Endothelial cell of umbilical vein (primary cell): ENCODE measurements at regions not wholly inside any gene's neighbourhood (a gene's known extent, or its start where the extent isn't known, plus 50 kb on each side); places are given as distances from the start of the nearest gene placed in this dataset.

Experiments
- BruUV-seq: library from RNA; stranded (reverse); fragments of 400-500 nt; replicated peaks from 2 replicates; lab custom pipeline; 2021; lab: Mats Ljungman, UMichigan
- CTCF ChIA-PET: fragments of 300-600, 350-600 bp; sonication (Branson Sonifier 250); formaldehyde crosslinking; loops from one replicate; lab custom pipeline; 2021; ENCODE audit warnings: antibody characterized with exemption, inconsistent platforms; lab: Charles Lee
- POLR2A ChIA-PET: fragments of 300-600, 350-600 bp; sonication (Branson Sonifier 250); formaldehyde crosslinking; loops from one replicate; lab custom pipeline; 2021; ENCODE audit warnings: antibody characterized with exemption, inconsistent platforms; lab: Charles Lee
- DNase-seq: peaks from one replicate; pipeline ENCODE4 v3.0.0-alpha.2; 2011; ENCODE audit warnings: low read depth, low spot score
- FAIRE-seq: peaks from 2 replicates; lab custom pipeline; 2011; peaks lifted over from hg19 to GRCh38; lab: Jason Lieb, UNC
- H2AFZ ChIP-seq: 2 replicates; pipeline ENCODE4 v1.6.0; 2012; ENCODE audit warnings: low read depth, low read length, control low read depth, inconsistent platforms
- H3K27ac ChIP-seq: 2 replicates; pipeline ENCODE4 v1.5.1; 2011; ENCODE audit warnings: low read depth, mild to moderate bottlenecking, control low read depth, low read length, moderate library complexity; ENCODE audit not compliant: insufficient read depth
- H3K27me3 ChIP-seq, 2 experiments: 2 replicates each; pipeline versions ENCODE4 v1.6.0 to v1.6.1; 2011; ENCODE audit warnings: low read length in 2 of 2, mixed read lengths in 1 of 2; ENCODE audit not compliant: control insufficient read depth in 2 of 2, insufficient read depth in 2 of 2
- H3K36me3 ChIP-seq, 2 experiments: 2 replicates in 1 of 2; 3 replicates in 1 of 2; pipeline ENCODE4 v1.5.1; 2011; ENCODE audit warnings: low read length in 2 of 2, mild to moderate bottlenecking in 1 of 2, moderate library complexity in 1 of 2; ENCODE audit not compliant: control insufficient read depth in 2 of 2, insufficient read depth in 2 of 2; ENCODE audit errors: extremely low read depth in 1 of 2
- H3K4me1 ChIP-seq: 3 replicates; pipeline ENCODE4 v1.5.1; 2011; ENCODE audit warnings: mild to moderate bottlenecking, low read length; ENCODE audit not compliant: control insufficient read depth, insufficient read depth; ENCODE audit errors: extremely low read depth
- H3K4me2 ChIP-seq: 2 replicates; pipeline ENCODE4 v1.6.1; 2011; ENCODE audit warnings: low read length, control low read depth, mixed read lengths; ENCODE audit not compliant: insufficient read depth
- H3K4me3 ChIP-seq, 3 experiments: fragments of 200-600 bp in 1 of 3; sonication (generic), shearing (Covaris generic) in 1 of 3; replicated peaks in 1 of 3; 2 replicates each; pipeline ENCODE4 v1.5.1; 2011 to 2016; ENCODE audit warnings: control low read depth in 3 of 3, low read length in 3 of 3, mild to moderate bottlenecking in 2 of 3, inconsistent platforms in 1 of 3, low read depth in 1 of 3, moderate library complexity in 1 of 3; ENCODE audit not compliant: insufficient read depth in 1 of 3
- H3K79me2 ChIP-seq: 2 replicates; pipeline ENCODE4 v1.6.0; 2012; ENCODE audit warnings: low read length, inconsistent platforms; ENCODE audit not compliant: control insufficient read depth, insufficient read depth
- H3K9ac ChIP-seq: replicated peaks from 2 replicates; pipeline ENCODE3; 2011; ENCODE audit warnings: low read length, control low read depth; ENCODE audit not compliant: insufficient read depth; ENCODE audit errors: extremely low read depth
- H3K9me1 ChIP-seq: replicated peaks from 3 replicates; pipeline ENCODE4 v1.6.0; 2011; ENCODE audit warnings: mild to moderate bottlenecking, low read length; ENCODE audit not compliant: control insufficient read depth, insufficient read depth; ENCODE audit errors: extremely low read depth
- H3K9me3 ChIP-seq: replicated peaks from 2 replicates; pipeline ENCODE4 v1.5.1; 2012; ENCODE audit warnings: low read length, inconsistent platforms; ENCODE audit not compliant: control insufficient read depth, insufficient read depth
- H4K20me1 ChIP-seq: replicated peaks from 2 replicates; pipeline ENCODE3; 2011; ENCODE audit warnings: mild to moderate bottlenecking, low read length; ENCODE audit not compliant: control insufficient read depth, insufficient read depth; ENCODE audit errors: extremely low read depth
- EZH2 ChIP-seq: IDR thresholded peaks from 2 replicates; pipeline ENCODE4 v1.6.1; 2012; ENCODE audit warnings: borderline replicate concordance, low read depth, mild to moderate bottlenecking, moderate library complexity, low read length, inconsistent platforms; ENCODE audit not compliant: severe bottlenecking
- FOS ChIP-seq: IDR thresholded peaks from 2 replicates; pipeline ENCODE4 v1.6.1; 2011; ENCODE audit warnings: mild to moderate bottlenecking, low read length, moderate library complexity, borderline replicate concordance; ENCODE audit not compliant: insufficient read depth
- GATA2 ChIP-seq: IDR thresholded peaks from 2 replicates; pipeline ENCODE4 v1.7.0; 2011; ENCODE audit warnings: low read depth, mild to moderate bottlenecking, moderate library complexity, mixed read lengths, low read length; ENCODE audit not compliant: insufficient read length, insufficient read depth
- JUN ChIP-seq: IDR thresholded peaks from 2 replicates; pipeline ENCODE4 v1.6.1; 2011; ENCODE audit warnings: borderline replicate concordance, low read depth; ENCODE audit not compliant: insufficient read length, insufficient read depth
- MYC ChIP-seq: IDR thresholded peaks from one replicate; pipeline ENCODE4 v1.6.1; 2011; ENCODE audit warnings: mild to moderate bottlenecking, low read depth, low read length
- POLR2A ChIP-seq: IDR thresholded peaks from 2 replicates; pipeline ENCODE4 v1.6.1; 2012; ENCODE audit warnings: low read depth, mild to moderate bottlenecking, control low read depth, low read length
- POLR2AphosphoS5 ChIP-seq: IDR thresholded peaks from 2 replicates; pipeline ENCODE4 v1.6.1; 2012; ENCODE audit warnings: low read depth, mild to moderate bottlenecking, control low read depth, low read length, moderate library complexity; ENCODE audit not compliant: insufficient read depth
- dilution Hi-C: fragments of 300-500 bp; cut with MboI; formaldehyde crosslinking; loops from one replicate; pipeline ENCODE4 v1.15.0; 2019; ENCODE audit warnings: low sequenced_read_pairs; ENCODE audit not compliant: extremely low pct_ligation_motif_present
- intact Hi-C: fragments of 100-400 bp; cut with micrococcal nuclease; formaldehyde crosslinking; loops from one replicate; pipeline ENCODE4 v1.10.0; 2022
- TF ChIP-seq, protein P1 (sequence below), 2 donors: IDR thresholded peaks; 1 replicate in 1 of 2; 2 replicates in 1 of 2; pipeline ENCODE4 v1.5.1; 2011; ENCODE audit warnings: low read length in 2 of 2, mild to moderate bottlenecking in 2 of 2, moderate library complexity in 2 of 2, control low read depth in 1 of 2, inconsistent platforms in 1 of 2, low read depth in 1 of 2; ENCODE audit not compliant: insufficient read depth in 1 of 2; ENCODE audit errors: extremely low read depth in 1 of 2
- TF ChIP-seq, protein P2 (sequence below): IDR thresholded peaks from 2 replicates; pipeline ENCODE4 v1.6.1; 2011; ENCODE audit not compliant: insufficient read depth, insufficient read length

DNA sequence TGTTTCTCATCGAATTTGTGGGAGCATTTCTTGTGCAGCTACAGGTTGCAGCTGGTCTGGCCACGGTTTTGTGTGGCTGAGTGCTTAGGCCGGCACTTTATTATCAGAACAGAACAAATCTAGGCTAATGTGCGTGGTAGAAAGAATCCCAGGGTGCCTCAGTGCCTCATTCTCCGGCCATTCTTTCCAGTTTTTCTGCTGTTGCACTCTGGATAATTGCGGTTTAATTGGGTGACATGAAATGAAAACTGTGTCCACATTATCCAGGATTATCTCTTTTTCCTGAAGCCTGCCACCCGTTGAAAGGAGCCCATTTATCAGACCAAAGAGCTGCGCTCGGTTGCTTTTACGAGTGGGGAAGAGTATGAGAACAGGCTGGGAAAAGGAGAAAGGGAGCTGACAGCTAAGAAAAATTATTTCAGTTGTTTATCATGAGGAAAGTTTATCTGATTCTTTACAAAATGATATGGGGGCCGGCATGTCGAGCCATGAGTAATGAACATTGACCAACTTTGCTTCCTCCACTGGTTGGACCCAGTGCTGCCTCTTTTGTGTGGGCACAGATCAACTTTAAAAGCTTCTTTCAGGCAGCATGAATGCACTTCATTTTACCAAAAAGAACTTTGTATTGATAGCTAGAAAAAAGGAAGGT is 117.0 kb upstream of the SOX21 start:
- Histone ChIP-seq H3K4me2 (no peak overlapping the region), H3K27me3 (peaks cover 0 to 12% of the 10 kb centered on the region in 2 experiments), H3K4me1 (no peaks in the 10 kb centered on the region), H3K9me3 (no peaks in the 10 kb centered on the region), H3K79me2 (no peaks in the 10 kb centered on the region), H3K36me3 (no peaks in the 10 kb centered on the region), H2AFZ (no peak overlapping the region), H3K9me1 (no peaks in the 10 kb centered on the region), H3K9ac (no peak overlapping the region), H3K4me3 (no peak overlapping the region), H4K20me1 (no peaks in the 10 kb centered on the region), H3K27ac (no peak overlapping the region)
- dilution Hi-C loops: no loop called here
- ChIA-PET POLR2A (no interaction called here), CTCF (interaction anchor here (1.4 kb wide), 1 partner anchor 16 kb away, joined by 3 read pairs; no protein-coding TSS in a partner anchor)
- BruUV-seq: no TSS peak
- DNase-seq: no peak
- intact Hi-C loops: no loop called here
- FAIRE-seq: no peak
- TF ChIP-seq, protein P1, sequence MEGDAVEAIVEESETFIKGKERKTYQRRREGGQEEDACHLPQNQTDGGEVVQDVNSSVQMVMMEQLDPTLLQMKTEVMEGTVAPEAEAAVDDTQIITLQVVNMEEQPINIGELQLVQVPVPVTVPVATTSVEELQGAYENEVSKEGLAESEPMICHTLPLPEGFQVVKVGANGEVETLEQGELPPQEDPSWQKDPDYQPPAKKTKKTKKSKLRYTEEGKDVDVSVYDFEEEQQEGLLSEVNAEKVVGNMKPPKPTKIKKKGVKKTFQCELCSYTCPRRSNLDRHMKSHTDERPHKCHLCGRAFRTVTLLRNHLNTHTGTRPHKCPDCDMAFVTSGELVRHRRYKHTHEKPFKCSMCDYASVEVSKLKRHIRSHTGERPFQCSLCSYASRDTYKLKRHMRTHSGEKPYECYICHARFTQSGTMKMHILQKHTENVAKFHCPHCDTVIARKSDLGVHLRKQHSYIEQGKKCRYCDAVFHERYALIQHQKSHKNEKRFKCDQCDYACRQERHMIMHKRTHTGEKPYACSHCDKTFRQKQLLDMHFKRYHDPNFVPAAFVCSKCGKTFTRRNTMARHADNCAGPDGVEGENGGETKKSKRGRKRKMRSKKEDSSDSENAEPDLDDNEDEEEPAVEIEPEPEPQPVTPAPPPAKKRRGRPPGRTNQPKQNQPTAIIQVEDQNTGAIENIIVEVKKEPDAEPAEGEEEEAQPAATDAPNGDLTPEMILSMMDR (IDR thresholded peaks at IDR 0.05; ENCODE audit: extremely low read depth in 1 of 2, insufficient read depth in 1 of 2, low read depth in 1 of 2, low read length in 2 of 2): no peak
- TF ChIP-seq POLR2A: no peak
- no peak for TF ChIP-seq MYC
- no peak for TF ChIP-seq GATA2
- TF ChIP-seq JUN: no peak
- TF ChIP-seq EZH2: no peak
- TF ChIP-seq, protein P2, sequence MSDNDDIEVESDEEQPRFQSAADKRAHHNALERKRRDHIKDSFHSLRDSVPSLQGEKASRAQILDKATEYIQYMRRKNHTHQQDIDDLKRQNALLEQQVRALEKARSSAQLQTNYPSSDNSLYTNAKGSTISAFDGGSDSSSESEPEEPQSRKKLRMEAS: no peak
- TF ChIP-seq FOS: no peak
- TF ChIP-seq POLR2AphosphoS5: no peak
